Urinary bladder (tissue), 3 donors: ENCODE measurements at regions not wholly inside any gene's neighbourhood (a gene's known extent, or its start where the extent isn't known, plus 50 kb on each side); places are given as distances from the start of the nearest gene placed in this dataset.

ENCODE experiments used
- DNase-seq: peaks from one replicate; pipeline ENCODE4 v3.0.0-alpha.2; 2015; ENCODE audit errors: extremely low spot score
- H3K27ac ChIP-seq: one replicate; pipeline ENCODE4 v1.5.1; 2013; ENCODE audit warnings: low read depth, mild to moderate bottlenecking, moderate library complexity
- H3K36me3 ChIP-seq: one replicate; pipeline ENCODE4 v1.6.1; 2013; ENCODE audit warnings: mild to moderate bottlenecking, moderate library complexity; ENCODE audit not compliant: insufficient read depth
- H3K4me1 ChIP-seq: one replicate; pipeline ENCODE4 v1.6.1; 2013; ENCODE audit warnings: mild to moderate bottlenecking, moderate library complexity; ENCODE audit not compliant: insufficient read depth
- H3K4me3 ChIP-seq: one replicate; pipeline ENCODE4 v1.5.1; 2013; ENCODE audit warnings: low read depth, low read length
- WGBS: extraction: QIAGEN DNeasy Blood & Tissue Kit; methylation state at CpG from one replicate; pipeline ENCODE4 v1.1.7; 2013; 5-methylcytosine and 5-hydroxymethylcytosine counted together
- donor health status: healthy with polysubstance abuse.
- donor health status: healthy.

DNA sequence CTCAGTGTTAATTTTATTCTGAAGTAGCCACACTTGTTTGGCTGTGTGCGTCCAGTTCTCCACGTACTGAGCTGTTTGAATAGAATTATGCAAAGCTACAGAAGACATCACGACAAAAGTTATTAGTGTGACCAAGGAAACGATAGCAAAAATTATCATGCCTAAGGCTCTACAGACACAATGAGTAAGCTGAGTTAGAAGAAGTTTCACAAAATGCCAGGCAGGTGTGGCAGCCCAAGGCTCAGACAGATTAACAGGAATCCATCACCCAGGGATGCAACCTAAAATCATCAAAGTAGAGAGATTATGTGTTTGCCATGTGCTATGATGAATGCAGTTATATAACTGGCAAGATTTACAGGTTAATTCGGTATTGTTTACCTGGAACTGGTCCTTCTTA is 73.1 kb upstream of the INCENP start:
- 79% methylated on average over 5 of the region's 5 CpGs for WGBS
- no peak for DNase-seq
- Histone ChIP-seq H3K27ac (no peak overlapping the region), H3K4me1 (no peaks in the 10 kb centered on the region), H3K36me3 (no peaks in the 10 kb centered on the region), H3K4me3 (no peak overlapping the region)

DNA sequence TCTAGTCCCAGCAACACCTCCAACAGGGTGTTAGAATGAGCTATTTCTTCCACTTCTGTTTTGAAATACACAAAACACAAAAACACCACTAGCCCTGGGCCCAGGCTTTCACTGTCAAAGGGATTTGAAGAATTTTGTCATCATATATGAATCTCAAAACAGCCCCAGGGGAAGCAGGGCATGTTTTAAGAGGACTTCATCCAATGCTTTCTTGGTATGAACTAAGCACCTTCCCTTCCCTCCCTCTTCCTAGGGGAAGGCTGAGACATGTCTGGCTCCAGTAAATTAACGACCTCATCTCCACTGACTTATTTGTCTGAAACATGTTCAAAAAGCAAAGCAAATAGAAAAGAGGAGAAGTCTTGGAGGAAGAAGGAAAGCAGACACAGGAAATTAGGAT is 75.7 kb upstream of the INCENP start:
- no peaks in the 10 kb centered on the region for H3K4me1 ChIP-seq
- H3K36me3 ChIP-seq = no peaks in the 10 kb centered on the region
- 33% methylated on average over 1 of the region's 1 CpG for WGBS
- no peak overlapping the region for H3K27ac ChIP-seq
- no peak for DNase-seq
- no peak overlapping the region for H3K4me3 ChIP-seq

DNA sequence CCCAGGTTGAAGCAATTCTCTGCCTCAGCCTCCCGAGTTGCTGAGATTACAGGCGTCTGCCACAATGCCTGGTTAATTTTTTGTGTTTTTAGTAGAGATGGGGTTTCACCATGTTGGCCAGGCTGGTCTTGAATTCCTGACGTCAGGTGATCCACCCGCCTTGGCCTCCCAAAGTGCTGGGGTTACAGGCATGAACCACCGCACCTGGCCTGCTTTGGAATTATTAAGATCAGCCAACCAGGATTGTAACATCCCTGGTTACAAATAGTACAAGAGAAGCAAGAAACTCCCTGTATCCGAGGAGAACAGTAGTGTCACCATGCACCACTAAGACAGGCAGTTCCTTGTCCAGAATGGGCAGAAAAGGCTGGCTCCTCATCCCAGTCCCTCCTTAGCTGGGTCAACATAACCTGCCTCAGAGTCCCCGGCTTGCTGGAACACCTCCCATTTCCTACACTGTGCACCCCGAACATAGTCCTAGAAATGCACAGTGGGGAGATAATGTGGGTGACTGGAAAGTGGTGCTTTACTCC is 77.2 kb upstream of the INCENP start:
- Histone ChIP-seq H3K4me1 (no peaks in the 10 kb centered on the region), H3K36me3 (no peaks in the 10 kb centered on the region), H3K27ac (no peak overlapping the region), H3K4me3 (no peak overlapping the region)
- 82% methylated on average over 8 of the region's 8 CpGs for WGBS
- no peak for DNase-seq

DNA sequence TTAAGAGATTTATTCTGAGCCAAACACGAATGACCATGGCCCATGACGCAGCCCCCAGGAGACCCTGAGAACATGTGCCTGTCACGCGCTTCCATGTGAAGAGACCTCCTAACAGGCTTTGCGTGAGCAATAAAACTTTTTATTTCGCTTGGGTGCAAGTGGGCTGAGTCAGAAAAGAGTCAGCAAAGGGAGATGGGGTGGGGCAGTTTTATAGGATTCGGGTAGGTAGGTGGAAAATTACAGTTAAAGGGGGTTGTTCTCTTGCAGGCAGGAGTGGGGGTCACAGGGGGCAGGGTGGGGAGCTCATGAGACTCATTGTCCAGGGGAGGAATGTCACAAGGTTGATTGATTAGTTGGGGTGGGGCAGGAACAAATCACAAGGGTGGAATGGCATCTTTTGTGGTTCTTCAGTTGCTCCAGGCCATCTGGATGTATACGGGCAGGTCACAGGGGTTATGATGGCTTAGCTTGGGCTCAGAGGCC is 77.2 kb upstream of the FTH1 start:
- Histone ChIP-seq H3K36me3 (no peaks in the 10 kb centered on the region), H3K4me1 (no peaks in the 10 kb centered on the region), H3K4me3 (no peak overlapping the region), H3K27ac (no peak overlapping the region)
- 76% methylated on average over 8 of the region's 8 CpGs for WGBS
- no peak for DNase-seq

DNA sequence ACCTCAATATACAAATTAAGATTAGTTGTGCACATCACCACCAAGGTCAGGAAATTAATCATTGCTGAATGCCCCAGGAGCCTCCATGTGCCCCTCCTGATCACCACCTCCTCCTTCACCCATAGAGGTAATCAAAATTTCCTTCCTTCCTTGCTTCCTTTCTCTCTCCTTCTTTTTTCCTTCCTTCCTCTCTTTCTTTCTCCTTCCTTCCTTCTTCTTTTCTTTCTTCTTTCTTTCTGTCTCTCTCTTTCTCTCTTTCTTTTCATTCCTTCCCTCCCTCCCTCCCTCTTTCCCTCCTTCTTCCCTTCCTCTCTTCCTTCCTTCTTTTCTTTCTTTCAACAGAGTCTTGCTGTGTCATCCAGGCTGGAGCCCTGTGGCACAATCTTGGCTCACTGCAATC is 67.9 kb upstream of the FTH1 start:
- H3K27ac ChIP-seq = no peak overlapping the region
- H3K4me1 ChIP-seq = no peaks in the 10 kb centered on the region
- no peaks in the 10 kb centered on the region for H3K36me3 ChIP-seq
- no peak for DNase-seq
- no peak overlapping the region for H3K4me3 ChIP-seq

DNA sequence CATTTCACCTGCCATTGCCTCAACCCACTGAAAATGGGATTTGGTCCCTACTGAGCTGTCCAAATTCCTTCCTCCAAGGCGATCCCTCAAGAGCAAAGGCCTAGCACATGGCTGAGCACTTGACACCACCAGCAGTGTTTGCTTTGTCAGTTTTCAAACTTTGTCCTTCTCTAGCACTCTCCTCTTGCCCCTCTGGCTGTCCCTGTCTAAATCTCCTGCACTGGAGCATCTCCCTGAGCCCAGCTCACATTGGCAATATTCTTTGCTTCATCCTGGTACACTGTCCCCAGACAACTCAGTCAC is 66.6 kb upstream of the FTH1 start:
- 77% methylated on average over 1 of the region's 1 CpG for WGBS

DNA sequence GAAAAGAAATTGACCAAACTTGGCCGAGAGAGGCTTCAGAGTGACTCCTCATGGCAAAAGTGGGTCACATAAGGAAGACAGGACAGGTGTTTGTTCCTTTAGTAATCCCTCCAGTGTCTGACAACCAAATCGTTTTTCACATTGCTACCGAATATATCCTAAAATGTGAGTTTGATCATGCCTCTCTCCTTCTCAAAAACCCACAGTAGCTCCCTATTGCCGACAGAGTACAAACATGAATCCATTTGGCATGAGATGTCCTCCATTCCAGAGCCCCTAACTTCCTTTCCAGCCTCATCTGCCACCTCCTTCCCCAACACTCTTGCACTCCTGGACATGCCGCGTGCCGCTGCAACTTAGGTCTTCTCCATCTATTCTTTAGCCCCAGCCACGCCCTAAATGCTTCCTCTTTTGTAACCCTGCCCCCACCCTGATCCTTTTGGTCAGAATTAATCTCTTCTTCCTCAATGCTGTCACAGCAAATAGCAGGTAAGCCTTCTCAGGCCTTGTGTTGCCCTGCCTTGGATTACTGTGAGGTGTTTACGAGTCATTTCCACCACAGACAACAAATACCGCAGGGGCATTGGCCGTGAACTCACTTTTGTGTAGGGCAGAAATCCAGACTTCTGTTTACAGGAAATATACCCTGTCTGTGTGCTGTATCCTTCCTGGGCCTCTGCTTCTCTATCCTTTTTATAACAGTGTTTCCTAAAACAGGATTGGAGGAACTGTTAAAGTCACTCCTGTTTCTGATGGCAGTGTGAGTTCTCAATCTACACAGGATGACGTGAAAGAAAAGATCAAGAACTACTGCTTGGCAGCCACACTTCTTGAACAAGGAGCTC is 66.0 kb upstream of the FTH1 start:
- Histone ChIP-seq H3K4me1 (no peaks in the 10 kb centered on the region), H3K27ac (no peak overlapping the region), H3K4me3 (no peak overlapping the region), H3K36me3 (no peaks in the 10 kb centered on the region)
- no peak for DNase-seq
- 73% methylated on average over 12 of the region's 12 CpGs for WGBS

More for the DNA sequence above, 66.6 kb upstream of the FTH1 start:
- no peaks in the 10 kb centered on the region for H3K4me1 ChIP-seq
- no peaks in the 10 kb centered on the region for H3K36me3 ChIP-seq
- H3K4me3 ChIP-seq = no peak overlapping the region
- no peak for DNase-seq
- no peak overlapping the region for H3K27ac ChIP-seq

DNA sequence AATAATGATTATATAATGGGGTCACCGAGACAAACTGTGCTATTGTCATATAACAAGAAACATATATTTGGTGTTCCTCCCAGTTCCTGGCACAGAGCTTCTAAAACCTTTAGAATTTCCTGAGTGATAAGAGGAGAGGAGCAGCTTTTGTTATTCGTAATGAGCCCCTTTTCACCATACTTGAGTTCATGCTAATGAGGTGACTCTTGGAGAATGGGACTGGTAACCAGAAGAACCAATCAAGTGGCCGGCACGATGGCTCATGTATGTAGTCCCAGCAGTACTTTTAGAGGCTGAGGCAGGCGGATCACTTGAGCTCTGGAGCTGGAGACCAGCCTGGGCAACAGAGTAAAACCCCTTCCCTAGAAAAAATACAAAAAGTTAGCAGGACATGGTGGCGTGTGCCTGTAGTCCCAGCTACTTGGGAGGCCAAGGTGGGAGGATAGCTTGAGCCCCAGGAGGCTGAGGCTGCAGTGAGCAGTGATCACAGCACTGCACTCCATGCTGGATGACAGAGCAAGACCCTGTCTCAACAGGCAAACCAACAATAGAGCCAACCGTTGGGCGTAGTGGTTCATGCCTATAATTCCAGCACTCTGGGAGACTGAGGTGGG is 62.7 kb upstream of the FTH1 start:
- Histone ChIP-seq H3K36me3 (no peaks in the 10 kb centered on the region), H3K4me1 (no peaks in the 10 kb centered on the region), H3K4me3 (no peak overlapping the region), H3K27ac (no peak overlapping the region)
- no peak for DNase-seq
- 83% methylated on average over 8 of the region's 8 CpGs for WGBS

DNA sequence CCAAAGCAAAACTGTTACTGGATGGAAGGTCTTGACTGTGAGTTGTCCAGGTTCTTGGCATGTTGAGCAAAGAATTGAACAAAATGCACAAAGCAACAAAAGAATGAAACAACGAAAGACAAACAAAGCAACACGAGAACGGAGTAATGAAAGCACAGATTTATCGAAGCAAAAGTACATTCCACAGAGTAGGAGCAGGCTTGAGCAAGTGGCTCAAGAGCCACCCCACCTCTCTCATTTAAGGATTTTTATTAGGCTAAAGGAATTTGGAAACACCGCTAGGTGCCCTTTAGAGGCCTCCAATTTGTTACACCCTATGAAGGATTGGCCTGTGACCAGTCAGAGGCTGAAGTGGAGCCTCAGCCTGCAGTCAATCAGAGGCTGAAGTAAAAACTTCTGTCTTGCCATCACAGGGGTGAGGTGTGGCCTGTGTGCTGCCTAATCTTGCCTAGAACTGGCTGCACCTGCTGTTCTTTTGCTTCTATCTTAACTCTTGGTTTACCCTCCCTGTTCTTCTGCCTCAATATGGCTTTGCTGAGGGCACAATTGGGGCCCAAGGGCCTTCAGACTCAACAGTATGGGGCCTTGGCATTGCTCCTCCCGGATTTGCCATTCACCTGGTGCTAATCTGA is 59.4 kb upstream of the FTH1 start:
- Histone ChIP-seq H3K4me1 (peaks cover 3% of the 10 kb centered on the region), H3K27ac (no peak overlapping the region), H3K4me3 (no peak overlapping the region), H3K36me3 (no peaks in the 10 kb centered on the region)
- no peak for DNase-seq
- 83% methylated on average over 6 of the region's 6 CpGs for WGBS

DNA sequence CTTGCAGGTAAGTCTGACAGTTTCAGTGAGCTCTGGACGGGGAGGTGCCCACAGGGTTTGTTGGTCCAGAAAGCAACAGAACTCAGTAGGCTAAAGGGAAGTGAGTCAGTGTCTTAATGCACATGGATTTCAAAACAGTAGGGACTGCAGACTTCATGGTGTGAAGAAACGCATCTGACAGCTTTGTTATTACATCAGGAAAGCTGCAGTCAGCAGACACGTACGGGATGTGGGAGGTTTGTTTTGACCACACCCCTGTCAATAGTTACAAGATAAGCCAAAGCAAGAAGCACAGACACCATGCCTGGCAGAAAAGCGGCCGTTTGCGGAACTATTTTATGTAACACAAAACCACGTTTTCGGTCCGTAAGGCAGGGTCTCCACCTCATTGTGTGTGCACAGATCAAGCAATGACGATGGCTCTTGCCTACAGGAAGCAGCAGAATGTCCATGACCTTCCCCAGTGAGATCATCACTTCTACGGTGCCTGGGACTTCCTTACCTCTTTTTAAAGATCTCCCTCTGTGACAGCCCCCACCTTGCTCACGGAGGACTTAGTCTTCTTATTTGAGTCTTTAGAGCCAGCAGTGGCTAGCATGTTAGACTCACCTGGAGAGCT is 58.2 kb upstream of the FTH1 start:
- DNase-seq = peak; percentile 39
- no peaks in the 10 kb centered on the region for H3K36me3 ChIP-seq
- no peak overlapping the region for H3K27ac ChIP-seq
- peaks cover 3% of the 10 kb centered on the region for H3K4me1 ChIP-seq
- H3K4me3 ChIP-seq = no peak overlapping the region
- WGBS = 31% methylated on average over 13 of the region's 13 CpGs

DNA sequence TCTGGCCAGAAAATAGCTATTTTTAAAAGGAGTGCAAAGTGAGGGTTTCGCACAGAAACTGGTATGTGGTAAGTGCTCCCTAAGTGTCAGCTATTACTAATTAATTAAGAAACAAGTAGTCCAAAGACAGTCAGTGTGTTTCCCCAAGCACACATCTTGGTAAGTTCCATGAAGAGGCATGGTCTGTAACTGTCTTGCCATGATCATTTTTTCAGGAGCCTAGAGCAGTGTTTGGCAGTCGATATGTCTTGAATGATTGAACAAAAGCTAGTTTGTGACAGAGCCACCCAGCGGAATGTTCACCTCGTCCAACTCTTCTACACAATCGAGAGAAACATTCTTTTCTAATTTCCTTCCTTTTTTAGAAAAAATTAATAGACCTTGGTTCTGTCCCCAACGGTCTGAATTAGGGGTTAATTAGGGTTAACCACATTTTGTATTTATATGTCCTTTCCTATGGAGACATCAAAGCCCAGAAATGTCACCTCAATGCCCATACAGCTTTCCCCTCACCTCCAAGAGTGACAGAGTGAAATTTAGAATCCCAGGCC is 57.6 kb upstream of the FTH1 start:
- no peak for DNase-seq
- Histone ChIP-seq H3K4me3 (no peak overlapping the region), H3K36me3 (no peaks in the 10 kb centered on the region), H3K27ac (peak overlapping the region; percentile 28), H3K4me1 (peaks cover 3% of the 10 kb centered on the region)
- 60% methylated on average over 6 of the region's 6 CpGs for WGBS

DNA sequence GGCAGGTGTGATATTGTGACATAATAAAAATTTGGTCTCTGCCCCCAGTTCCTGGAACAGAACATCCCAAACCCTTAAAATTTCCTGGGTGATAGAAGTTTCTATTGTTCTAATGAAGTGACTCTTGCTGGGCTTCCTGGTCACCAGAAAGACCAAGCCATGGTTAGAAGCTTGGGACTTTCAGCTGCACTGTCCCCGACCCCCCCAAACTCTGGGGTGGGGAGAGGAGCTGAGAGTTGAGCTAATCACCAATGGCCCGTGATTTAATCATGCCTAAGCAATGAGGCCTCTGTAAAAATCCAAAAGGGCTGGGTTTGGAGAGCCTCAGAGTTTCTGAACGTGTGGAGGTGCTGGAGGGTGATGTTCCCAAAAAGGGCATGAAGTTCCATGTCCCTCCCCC is 54.8 kb upstream of the FTH1 start:
- 46% methylated on average over 3 of the region's 3 CpGs for WGBS
- Histone ChIP-seq H3K27ac (no peak overlapping the region), H3K36me3 (no peaks in the 10 kb centered on the region), H3K4me1 (peaks cover 3% of the 10 kb centered on the region), H3K4me3 (no peak overlapping the region)
- DNase-seq = no peak

DNA sequence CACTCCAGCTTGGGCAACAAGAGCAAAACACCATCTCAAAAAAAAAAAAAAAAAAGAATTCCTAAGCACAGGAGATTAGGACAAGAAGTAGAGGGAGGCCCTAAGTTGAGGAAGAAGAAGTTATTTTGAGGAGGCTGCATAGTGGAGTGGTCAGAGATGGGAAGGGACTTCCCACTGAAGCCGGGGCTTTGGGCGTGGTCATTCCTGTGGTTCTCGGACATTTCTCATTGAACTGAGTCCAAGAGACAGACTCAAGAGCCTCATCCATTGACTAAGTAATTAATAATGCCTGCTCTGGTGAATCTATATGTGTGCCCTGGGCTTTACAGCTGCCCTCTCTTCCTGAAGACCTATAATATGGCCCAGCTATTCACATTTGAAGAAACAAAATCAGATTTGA is 53.2 kb upstream of the FTH1 start:
- 86% methylated on average over 3 of the region's 3 CpGs for WGBS
- H3K4me1 ChIP-seq = peaks cover 3% of the 10 kb centered on the region
- DNase-seq = no peak
- H3K4me3 ChIP-seq = no peak overlapping the region
- H3K27ac ChIP-seq = no peak overlapping the region
- no peaks in the 10 kb centered on the region for H3K36me3 ChIP-seq
